Nephron (organoid): ENCODE measurements at regions not wholly inside any gene's neighbourhood (a gene's known extent, or its start where the extent isn't known, plus 50 kb on each side); places are given as distances from the start of the nearest gene placed in this dataset.

ENCODE experiments used
- H3K27ac Mint-ChIP-seq, 3 experiments: 2 replicates each; pipeline ENCODE4 v1.8.0; 2020; ENCODE audit warnings: mixed read lengths in 3 of 3, mild to moderate bottlenecking in 2 of 3, moderate library complexity in 1 of 3
- H3K27me3 Mint-ChIP-seq: 2 replicates; pipeline ENCODE4 v1.8.0; 2021; ENCODE audit warnings: low read depth, mild to moderate bottlenecking, moderate library complexity, mixed read lengths
- H3K36me3 Mint-ChIP-seq: 2 replicates; pipeline ENCODE4 v1.8.0; 2020; ENCODE audit warnings: low read depth, mixed read lengths
- H3K4me1 Mint-ChIP-seq: 2 replicates; pipeline ENCODE4 v1.8.0; 2020; ENCODE audit warnings: mixed read lengths
- H3K4me3 Mint-ChIP-seq, 3 experiments: 2 replicates each; pipeline ENCODE4 v1.8.0; 2020; ENCODE audit warnings: mild to moderate bottlenecking in 3 of 3, mixed read lengths in 3 of 3, moderate library complexity in 2 of 3
- H3K9me3 Mint-ChIP-seq: 2 replicates; pipeline ENCODE4 v1.8.0; 2020; ENCODE audit warnings: mixed read lengths
- TF ChIP-seq, protein P1 (sequence below), 3 experiments: fragments of 200-600 bp; sonication (generic); IDR thresholded peaks; one replicate each; pipeline ENCODE4 v1.5.0; 2021; ENCODE audit warnings: antibody characterized with exemption in 3 of 3; ENCODE audit not compliant: unreplicated experiment in 3 of 3

DNA sequence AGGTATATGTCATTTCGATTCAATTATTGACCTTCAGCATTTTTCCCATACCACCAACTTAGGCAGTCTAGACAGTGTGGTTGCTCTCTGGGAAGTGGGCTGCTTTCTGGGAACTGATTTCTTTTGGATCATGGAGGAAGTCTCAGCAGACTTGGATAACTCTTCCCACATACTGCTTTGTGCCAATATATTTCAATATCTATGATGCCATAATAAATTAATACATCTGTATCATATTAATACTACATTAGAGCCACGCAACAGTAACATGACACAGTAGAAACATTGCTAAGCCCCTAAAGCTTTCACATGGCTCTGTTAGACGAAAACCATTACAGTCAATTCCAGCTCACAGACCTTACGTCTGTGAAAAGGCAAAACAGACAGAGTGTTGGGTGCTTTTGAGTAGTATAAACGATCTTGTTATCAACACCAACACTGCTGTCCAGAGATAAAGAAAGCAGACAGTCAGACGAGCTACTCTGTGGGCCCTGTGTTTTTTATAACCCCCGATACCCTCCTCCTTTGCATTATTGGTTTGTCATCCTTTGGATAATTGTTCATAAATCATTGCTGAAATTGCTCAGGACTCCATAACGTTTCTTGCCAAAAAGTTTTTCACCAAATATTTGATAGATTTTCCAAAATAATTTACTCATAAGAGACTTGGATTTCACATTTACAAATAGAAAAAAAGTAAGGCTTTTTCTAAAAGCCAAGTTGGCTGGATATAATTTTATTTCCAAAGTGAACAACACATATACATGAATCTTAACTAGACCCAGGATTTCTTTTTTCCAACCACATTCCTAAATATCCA lies 439.7 kb downstream of the ADAMTS20 start:
- Mint-ChIP-seq H3K9me3 (no peaks in the 10 kb centered on the region), H3K4me3 (no peak overlapping the region), H3K27me3 (no peaks in the 10 kb centered on the region), H3K36me3 (peaks cover 3% of the 10 kb centered on the region), H3K27ac (peak overlapping the region; percentile 59 to 87 (median 85)), H3K4me1 (peaks cover 47% of the 10 kb centered on the region)
- TF ChIP-seq, protein P1, sequence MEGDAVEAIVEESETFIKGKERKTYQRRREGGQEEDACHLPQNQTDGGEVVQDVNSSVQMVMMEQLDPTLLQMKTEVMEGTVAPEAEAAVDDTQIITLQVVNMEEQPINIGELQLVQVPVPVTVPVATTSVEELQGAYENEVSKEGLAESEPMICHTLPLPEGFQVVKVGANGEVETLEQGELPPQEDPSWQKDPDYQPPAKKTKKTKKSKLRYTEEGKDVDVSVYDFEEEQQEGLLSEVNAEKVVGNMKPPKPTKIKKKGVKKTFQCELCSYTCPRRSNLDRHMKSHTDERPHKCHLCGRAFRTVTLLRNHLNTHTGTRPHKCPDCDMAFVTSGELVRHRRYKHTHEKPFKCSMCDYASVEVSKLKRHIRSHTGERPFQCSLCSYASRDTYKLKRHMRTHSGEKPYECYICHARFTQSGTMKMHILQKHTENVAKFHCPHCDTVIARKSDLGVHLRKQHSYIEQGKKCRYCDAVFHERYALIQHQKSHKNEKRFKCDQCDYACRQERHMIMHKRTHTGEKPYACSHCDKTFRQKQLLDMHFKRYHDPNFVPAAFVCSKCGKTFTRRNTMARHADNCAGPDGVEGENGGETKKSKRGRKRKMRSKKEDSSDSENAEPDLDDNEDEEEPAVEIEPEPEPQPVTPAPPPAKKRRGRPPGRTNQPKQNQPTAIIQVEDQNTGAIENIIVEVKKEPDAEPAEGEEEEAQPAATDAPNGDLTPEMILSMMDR (IDR thresholded peaks at IDR 0.05; ENCODE audit: unreplicated experiment in 3 of 3) = no peak

- Mint-ChIP-seq H3K4me1 (peaks cover 54% of the 10 kb centered on the region), H3K27me3 (no peaks in the 10 kb centered on the region), H3K9me3 (no peaks in the 10 kb centered on the region), H3K27ac (peak overlapping the region; percentile 43 to 87 (median 85)), H3K36me3 (peaks cover 3% of the 10 kb centered on the region), H3K4me3 (peak overlapping the region in 1 of 3 experiments; percentile 2)
- TF ChIP-seq, protein P1 (IDR thresholded peaks at IDR 0.05; ENCODE audit: unreplicated experiment in 3 of 3) = no peak
These were observed 440.4 kb downstream of the ADAMTS20 start for GRCh38 chr12:43111608-43112007.

DNA sequence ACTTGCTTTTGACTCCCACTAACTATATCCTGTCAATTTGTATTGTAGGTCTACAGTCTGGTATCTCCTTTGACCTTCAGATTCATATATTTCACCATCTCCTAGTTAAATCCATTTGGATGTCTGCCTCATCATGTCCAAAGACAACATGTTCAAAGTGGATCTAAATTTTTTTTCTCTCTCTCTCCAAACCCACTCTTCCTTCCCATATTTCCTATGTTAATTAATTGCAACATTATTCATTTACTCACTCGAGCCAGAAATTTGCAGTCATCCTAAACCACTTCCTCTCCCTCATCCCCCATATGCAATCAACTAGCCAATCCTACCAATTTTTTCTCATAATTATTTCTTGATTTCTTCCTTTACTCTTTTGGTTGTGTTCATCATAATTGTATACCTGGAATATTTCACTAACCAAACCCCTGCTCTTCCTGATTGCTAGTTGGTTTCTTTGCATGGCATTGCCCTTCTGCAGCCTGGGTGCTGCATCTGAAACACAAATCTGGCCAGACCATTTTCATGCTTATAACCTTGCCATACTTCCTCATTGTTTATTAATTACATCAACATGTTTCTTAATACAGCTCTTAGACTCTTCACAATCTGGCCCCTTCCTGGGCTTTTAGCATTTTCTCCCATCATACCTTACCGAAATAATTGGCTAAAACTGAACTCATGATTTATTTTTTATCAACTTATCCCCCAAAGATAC lies 442.2 kb downstream of the ADAMTS20 start:
- TF ChIP-seq, protein P1 (IDR thresholded peaks at IDR 0.05; ENCODE audit: unreplicated experiment in 3 of 3) = no peak
- H3K4me3 Mint-ChIP-seq = no peak overlapping the region
- H3K9me3 Mint-ChIP-seq = no peaks in the 10 kb centered on the region
- H3K4me1 Mint-ChIP-seq = peaks cover 70% of the 10 kb centered on the region
- H3K27me3 Mint-ChIP-seq = no peaks in the 10 kb centered on the region
- H3K36me3 Mint-ChIP-seq = peaks cover 3% of the 10 kb centered on the region
- H3K27ac Mint-ChIP-seq = peak overlapping the region in 1 of 3 experiments; percentile 78

DNA sequence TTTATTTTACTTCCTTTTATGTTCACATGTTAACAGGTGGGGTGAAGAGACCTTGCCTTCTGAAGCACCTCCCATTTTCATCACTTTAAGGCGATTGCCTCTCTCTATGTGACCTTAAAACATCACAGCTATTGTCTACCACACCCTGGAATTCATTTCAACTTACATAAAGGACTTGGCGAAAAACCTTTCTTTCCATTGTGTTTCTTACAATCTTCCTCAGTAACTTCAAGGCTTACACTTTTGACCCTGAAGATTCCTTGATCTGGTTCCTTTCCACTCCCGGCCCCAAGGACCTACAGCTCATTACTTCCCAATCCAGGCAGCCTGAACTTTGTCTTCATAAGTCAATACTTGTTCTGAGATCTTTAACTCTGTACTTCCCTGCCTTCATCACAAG lies 443.3 kb downstream of the ADAMTS20 start:
- Mint-ChIP-seq H3K36me3 (peaks cover 3% of the 10 kb centered on the region), H3K27ac (peak overlapping the region in 2 of 3 experiments; percentile 53 to 78), H3K27me3 (no peaks in the 10 kb centered on the region), H3K4me3 (no peak overlapping the region), H3K4me1 (peaks cover 75% of the 10 kb centered on the region), H3K9me3 (no peaks in the 10 kb centered on the region)
- TF ChIP-seq, protein P1 (IDR thresholded peaks at IDR 0.05; ENCODE audit: unreplicated experiment in 3 of 3) = no peak

GRCh38 chr12:43107026-43107775 lies 444.8 kb downstream of the ADAMTS20 start:
- Mint-ChIP-seq H3K36me3 (peaks cover 3% of the 10 kb centered on the region), H3K4me1 (peaks cover 63% of the 10 kb centered on the region), H3K27me3 (no peaks in the 10 kb centered on the region), H3K27ac (peak overlapping the region in 2 of 3 experiments; percentile 54 to 78), H3K4me3 (no peak overlapping the region), H3K9me3 (no peaks in the 10 kb centered on the region)
- TF ChIP-seq, protein P1 (IDR thresholded peaks at IDR 0.05; ENCODE audit: unreplicated experiment in 3 of 3) = no peak
